ENCODE measurements at regions not wholly inside any gene's neighbourhood (a gene's known extent, or its start where the extent isn't known, plus 50 kb on each side); places are given as distances from the start of the nearest gene placed in this dataset.

DNA sequence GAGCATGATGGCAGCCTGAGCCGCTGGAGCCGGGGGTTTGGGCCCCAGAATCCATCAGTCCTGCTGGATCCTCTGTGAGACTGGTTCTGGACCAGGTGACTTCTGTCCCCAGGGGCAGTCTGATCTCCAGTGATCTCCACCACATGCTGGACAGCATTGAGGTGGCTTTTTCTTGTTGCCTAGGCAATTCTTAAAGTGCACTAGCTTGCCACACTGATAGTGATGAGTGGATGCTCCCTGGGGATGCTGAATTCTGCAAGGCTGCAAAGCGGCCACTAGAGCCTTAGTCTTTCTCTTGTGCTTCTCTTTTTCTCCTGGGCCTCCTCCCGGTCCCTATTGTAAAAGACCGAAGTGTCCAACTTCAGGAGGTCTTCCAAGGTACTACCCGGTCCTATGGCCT is 70.4 kb upstream of the ATP11B start:
- H3K27ac ChIP-seq (ENCODE audit: insufficient read depth, low read length, poor library complexity, severe bottlenecking), result no peak overlapping the region
- no peak for DNase-seq
- no peaks in the 10 kb centered on the region for H3K4me1 ChIP-seq (ENCODE audit: control insufficient read depth, insufficient read depth, low read length, poor library complexity, severe bottlenecking)
- H3K27me3 ChIP-seq (replicated peaks; ENCODE audit: control insufficient read depth, insufficient read depth, low read length, poor library complexity, severe bottlenecking), result no peaks in the 10 kb centered on the region
- H3K4me3 ChIP-seq (ENCODE audit: insufficient read depth, low read depth, low read length, poor library complexity, severe bottlenecking), result no peak overlapping the region
- no peaks in the 10 kb centered on the region for H3K9me3 ChIP-seq (ENCODE audit: control insufficient read depth, low read length)
- H3K36me3 ChIP-seq (ENCODE audit: control insufficient read depth, insufficient read depth, low read length), result no peaks in the 10 kb centered on the region

DNA sequence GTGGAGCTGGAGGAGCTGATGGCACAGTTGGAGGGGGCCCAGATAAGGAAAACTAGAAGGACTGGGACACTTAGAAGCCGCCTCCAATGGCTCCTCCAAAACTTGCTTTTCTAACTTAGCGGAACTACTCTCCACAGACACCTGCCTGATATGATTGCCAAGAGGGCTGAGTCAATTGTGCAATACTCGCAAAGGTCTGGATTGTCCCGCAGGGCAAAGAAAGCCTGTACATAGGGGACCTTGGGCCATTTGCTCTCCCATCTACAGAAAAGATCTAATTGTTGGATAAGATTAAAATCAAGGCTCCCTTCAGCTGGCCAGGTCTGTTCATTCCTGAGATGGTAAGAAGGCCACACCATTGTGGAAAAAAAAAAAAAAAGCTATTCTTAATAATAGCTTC is 69.7 kb upstream of the ATP11B start:
- no peaks in the 10 kb centered on the region for H3K36me3 ChIP-seq (ENCODE audit: control insufficient read depth, insufficient read depth, low read length)
- no peaks in the 10 kb centered on the region for H3K4me1 ChIP-seq (ENCODE audit: control insufficient read depth, insufficient read depth, low read length, poor library complexity, severe bottlenecking)
- H3K27ac ChIP-seq (ENCODE audit: insufficient read depth, low read length, poor library complexity, severe bottlenecking), result no peak overlapping the region
- H3K4me3 ChIP-seq (ENCODE audit: insufficient read depth, low read depth, low read length, poor library complexity, severe bottlenecking), result no peak overlapping the region
- H3K9me3 ChIP-seq (ENCODE audit: control insufficient read depth, low read length), result no peaks in the 10 kb centered on the region
- no peak for DNase-seq
- no peaks in the 10 kb centered on the region for H3K27me3 ChIP-seq (replicated peaks; ENCODE audit: control insufficient read depth, insufficient read depth, low read length, poor library complexity, severe bottlenecking)

DNA sequence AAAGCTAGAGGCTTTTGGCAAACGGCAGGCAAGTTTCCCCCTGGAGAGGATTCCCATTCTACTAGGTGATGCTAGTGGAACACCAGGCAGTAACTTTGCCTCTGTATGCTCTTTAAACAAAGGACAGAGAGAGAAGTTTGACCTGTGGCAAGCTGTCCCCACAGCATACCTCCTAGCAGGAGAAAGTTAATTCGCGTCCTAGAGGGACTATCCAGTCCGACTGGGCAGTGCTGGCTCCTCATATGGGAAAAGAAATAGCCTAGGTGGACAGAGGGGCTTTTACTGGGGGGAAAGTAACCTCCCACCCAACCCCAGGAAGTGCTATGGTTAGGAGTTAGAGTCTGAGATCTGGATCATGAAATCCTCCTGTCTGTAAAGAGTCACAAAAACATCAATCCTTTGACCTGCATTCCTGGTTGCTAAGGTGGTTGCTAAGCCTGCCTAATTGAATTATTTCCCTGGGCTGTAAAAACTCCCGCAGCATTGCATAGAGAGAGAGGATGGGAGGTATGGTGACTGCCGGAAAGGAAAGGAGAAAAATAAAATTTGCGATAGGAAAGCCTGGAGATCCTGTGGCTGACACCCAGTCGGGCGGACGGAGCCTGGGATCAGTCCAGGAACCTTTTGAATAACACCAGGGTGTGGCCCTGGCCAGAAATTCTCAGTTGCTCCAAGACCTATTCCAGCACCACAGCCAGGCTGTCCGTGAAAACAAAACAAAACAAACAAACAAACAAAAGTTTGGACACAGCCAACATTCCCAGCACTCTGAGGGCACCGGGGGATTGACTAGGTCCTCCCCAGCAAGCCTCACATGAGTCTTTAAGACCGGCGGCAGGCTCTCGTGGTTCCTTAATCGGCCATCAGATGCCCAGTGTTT is 67.7 kb upstream of the ATP11B start:
- no peaks in the 10 kb centered on the region for H3K9me3 ChIP-seq (ENCODE audit: control insufficient read depth, low read length)
- no peaks in the 10 kb centered on the region for H3K27me3 ChIP-seq (replicated peaks; ENCODE audit: control insufficient read depth, insufficient read depth, low read length, poor library complexity, severe bottlenecking)
- no peak overlapping the region for H3K27ac ChIP-seq (ENCODE audit: insufficient read depth, low read length, poor library complexity, severe bottlenecking)
- H3K36me3 ChIP-seq (ENCODE audit: control insufficient read depth, insufficient read depth, low read length), result no peaks in the 10 kb centered on the region
- no peak overlapping the region for H3K4me3 ChIP-seq (ENCODE audit: insufficient read depth, low read depth, low read length, poor library complexity, severe bottlenecking)
- DNase-seq, result no peak
- H3K4me1 ChIP-seq (ENCODE audit: control insufficient read depth, insufficient read depth, low read length, poor library complexity, severe bottlenecking), result no peaks in the 10 kb centered on the region

DNA sequence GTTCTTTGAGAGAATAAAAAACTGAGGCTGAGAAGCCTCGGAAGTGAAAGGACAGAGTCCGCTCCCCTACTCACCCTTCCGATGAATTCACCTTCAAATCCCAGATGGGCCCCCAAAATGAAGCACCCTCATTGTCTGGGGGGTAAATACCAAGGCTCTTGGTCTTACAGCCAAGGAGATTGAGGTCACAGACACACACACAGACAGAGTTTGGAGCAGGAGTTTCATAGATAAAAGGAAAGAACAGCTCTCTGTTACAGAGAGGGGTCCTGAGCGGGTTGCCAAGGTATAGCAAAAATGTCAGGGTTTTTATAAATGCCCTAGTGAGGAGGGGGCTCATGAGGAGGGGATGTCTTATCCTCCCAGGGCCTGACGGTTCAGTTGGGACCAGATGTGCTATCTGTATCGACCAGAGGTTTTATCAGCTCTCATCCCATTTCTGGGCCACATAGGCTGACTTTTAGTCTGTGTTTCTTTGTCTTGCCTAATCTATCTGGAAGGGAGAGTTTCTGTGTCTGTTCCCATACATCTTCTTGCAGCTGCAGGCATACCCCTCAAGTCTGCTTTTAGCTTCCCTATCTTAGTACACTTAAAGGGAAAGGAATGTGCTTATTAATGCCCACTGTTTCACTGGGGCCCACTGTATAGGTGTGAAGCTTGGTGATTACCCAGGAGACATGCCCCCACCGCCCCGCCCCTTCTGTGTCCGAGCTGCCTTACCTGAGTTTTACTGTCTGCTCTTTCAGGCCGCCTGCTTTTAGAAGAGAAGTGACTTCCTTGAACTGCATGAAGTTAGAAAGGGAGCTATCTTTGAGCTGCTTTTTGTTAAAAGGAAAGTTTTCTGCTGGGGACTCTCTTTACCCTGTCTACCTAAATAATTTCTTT is 66.8 kb upstream of the ATP11B start:
- no peak for DNase-seq
- Histone ChIP-seq H3K4me3 (ENCODE audit: insufficient read depth, low read depth, low read length, poor library complexity, severe bottlenecking) (no peak overlapping the region), H3K27ac (ENCODE audit: insufficient read depth, low read length, poor library complexity, severe bottlenecking) (no peak overlapping the region)

DNA sequence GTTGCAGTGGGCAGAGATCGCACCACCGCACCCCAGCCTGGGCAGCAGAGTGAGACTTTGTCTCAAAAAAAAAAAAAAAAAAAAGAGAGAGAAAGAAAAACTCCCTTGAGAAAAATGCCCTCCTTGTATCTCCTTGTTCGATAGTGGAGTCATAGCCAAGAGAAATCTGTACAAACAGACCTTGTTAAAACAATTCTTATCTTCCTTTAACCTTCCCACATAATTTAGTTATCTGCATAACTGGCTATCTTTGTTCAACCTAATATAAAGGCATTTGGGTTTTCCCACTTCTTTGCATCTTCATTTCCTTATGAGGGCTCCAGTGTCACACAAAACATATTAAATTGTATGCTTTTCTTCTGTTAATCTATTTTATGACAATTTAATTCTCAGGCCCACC is 65.1 kb upstream of the ATP11B start:
- no peak overlapping the region for H3K4me3 ChIP-seq (ENCODE audit: insufficient read depth, low read depth, low read length, poor library complexity, severe bottlenecking)
- DNase-seq, result no peak
- H3K4me1 ChIP-seq (ENCODE audit: control insufficient read depth, insufficient read depth, low read length, poor library complexity, severe bottlenecking), result no peaks in the 10 kb centered on the region
- H3K9me3 ChIP-seq (ENCODE audit: control insufficient read depth, low read length), result no peaks in the 10 kb centered on the region
- no peaks in the 10 kb centered on the region for H3K36me3 ChIP-seq (ENCODE audit: control insufficient read depth, insufficient read depth, low read length)
- no peak overlapping the region for H3K27ac ChIP-seq (ENCODE audit: insufficient read depth, low read length, poor library complexity, severe bottlenecking)
- H3K27me3 ChIP-seq (replicated peaks; ENCODE audit: control insufficient read depth, insufficient read depth, low read length, poor library complexity, severe bottlenecking), result no peaks in the 10 kb centered on the region

More for the DNA sequence above, 66.8 kb upstream of the ATP11B start:
- no peaks in the 10 kb centered on the region for H3K4me1 ChIP-seq (ENCODE audit: control insufficient read depth, insufficient read depth, low read length, poor library complexity, severe bottlenecking)
- H3K9me3 ChIP-seq (ENCODE audit: control insufficient read depth, low read length), result no peaks in the 10 kb centered on the region
- H3K36me3 ChIP-seq (ENCODE audit: control insufficient read depth, insufficient read depth, low read length), result no peaks in the 10 kb centered on the region
- H3K27me3 ChIP-seq (replicated peaks; ENCODE audit: control insufficient read depth, insufficient read depth, low read length, poor library complexity, severe bottlenecking), result no peaks in the 10 kb centered on the region

DNA sequence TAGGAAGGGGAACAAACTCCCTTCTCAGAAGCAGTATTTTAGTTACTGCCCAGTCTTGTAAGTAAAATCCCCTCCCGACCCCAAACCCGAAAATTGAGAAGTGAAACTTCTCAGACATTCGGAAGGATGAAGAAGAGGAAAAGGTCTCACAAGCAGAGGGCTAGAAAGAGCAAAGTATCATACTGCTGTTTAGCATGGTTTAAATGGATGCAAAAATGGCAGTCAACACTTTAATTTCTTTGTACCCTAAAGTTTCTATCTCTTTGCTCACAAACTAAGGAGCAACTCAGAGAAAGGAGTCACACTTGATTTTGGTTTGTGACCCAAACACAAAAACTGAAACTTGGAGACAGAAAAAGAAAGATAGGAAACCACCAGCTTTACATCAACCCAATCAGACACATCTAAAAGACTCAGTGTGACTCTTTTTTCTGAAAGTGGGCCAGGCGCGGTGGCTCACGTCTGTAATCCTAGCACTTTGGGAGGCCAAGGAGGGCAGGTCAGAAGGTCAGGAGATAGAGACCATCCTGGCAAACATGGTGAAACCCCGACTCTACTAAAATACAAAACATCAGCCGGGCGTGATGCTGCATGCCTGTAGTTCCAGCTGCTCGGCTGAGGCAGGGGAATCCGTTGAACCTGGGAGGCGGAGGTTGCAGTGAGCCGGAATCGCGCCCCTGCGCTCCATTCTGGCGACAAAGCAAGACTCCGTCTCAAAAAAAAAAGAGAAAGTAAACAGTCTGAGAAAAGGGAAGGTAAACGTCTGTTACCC is 63.2 kb upstream of the ATP11B start:
- Histone ChIP-seq H3K27ac (ENCODE audit: insufficient read depth, low read length, poor library complexity, severe bottlenecking) (no peak overlapping the region), H3K4me1 (ENCODE audit: control insufficient read depth, insufficient read depth, low read length, poor library complexity, severe bottlenecking) (no peaks in the 10 kb centered on the region), H3K4me3 (ENCODE audit: insufficient read depth, low read depth, low read length, poor library complexity, severe bottlenecking) (no peak overlapping the region), H3K9me3 (ENCODE audit: control insufficient read depth, low read length) (no peaks in the 10 kb centered on the region), H3K27me3 (replicated peaks; ENCODE audit: control insufficient read depth, insufficient read depth, low read length, poor library complexity, severe bottlenecking) (no peaks in the 10 kb centered on the region), H3K36me3 (ENCODE audit: control insufficient read depth, insufficient read depth, low read length) (no peaks in the 10 kb centered on the region)
- DNase-seq, result no peak

DNA sequence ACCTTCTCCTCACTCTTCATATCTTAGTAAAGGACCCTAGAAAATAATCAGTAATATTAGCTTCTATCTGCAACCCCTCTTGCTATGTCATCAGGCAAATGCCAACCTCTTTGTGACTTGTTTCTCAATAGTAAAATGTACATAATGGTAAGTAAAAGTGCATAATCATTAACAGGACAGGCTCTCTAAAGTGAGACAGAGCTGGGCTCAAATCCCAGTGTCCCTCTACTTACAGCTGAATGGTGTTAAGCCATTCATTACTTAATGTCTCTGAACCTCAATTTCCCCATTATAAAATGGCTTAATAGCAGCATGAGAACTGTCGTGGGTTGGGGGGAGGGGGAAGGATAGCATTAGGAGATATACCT is 62.6 kb upstream of the ATP11B start:
- Histone ChIP-seq H3K36me3 (ENCODE audit: control insufficient read depth, insufficient read depth, low read length) (no peaks in the 10 kb centered on the region), H3K27me3 (replicated peaks; ENCODE audit: control insufficient read depth, insufficient read depth, low read length, poor library complexity, severe bottlenecking) (no peaks in the 10 kb centered on the region), H3K27ac (ENCODE audit: insufficient read depth, low read length, poor library complexity, severe bottlenecking) (no peak overlapping the region), H3K4me3 (ENCODE audit: insufficient read depth, low read depth, low read length, poor library complexity, severe bottlenecking) (no peak overlapping the region), H3K9me3 (ENCODE audit: control insufficient read depth, low read length) (no peaks in the 10 kb centered on the region), H3K4me1 (ENCODE audit: control insufficient read depth, insufficient read depth, low read length, poor library complexity, severe bottlenecking) (no peaks in the 10 kb centered on the region)
- DNase-seq, result no peak

DNA sequence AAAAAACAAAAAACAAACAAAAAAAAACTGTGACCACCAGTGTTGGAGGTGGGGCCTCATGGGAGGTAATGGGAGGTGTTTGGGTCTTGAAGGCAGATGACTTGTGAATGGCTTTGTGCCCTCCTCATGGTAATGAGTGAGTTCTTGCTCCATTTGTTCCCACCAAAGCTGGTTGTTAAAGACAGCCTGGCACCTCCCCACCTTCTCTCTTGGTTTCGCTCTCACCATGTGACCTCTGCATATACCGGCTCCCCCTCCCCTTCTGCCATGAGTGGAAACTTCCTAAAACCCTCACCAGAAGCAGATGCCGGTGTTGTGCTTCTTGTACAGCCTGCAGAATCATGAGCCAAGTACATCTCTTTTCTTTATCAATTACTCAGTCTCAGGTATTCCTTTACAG is 61.5 kb upstream of the ATP11B start:
- no peaks in the 10 kb centered on the region for H3K9me3 ChIP-seq (ENCODE audit: control insufficient read depth, low read length)
- H3K36me3 ChIP-seq (ENCODE audit: control insufficient read depth, insufficient read depth, low read length), result no peaks in the 10 kb centered on the region
- no peaks in the 10 kb centered on the region for H3K4me1 ChIP-seq (ENCODE audit: control insufficient read depth, insufficient read depth, low read length, poor library complexity, severe bottlenecking)
- H3K4me3 ChIP-seq (ENCODE audit: insufficient read depth, low read depth, low read length, poor library complexity, severe bottlenecking), result no peak overlapping the region
- no peak for DNase-seq
- H3K27ac ChIP-seq (ENCODE audit: insufficient read depth, low read length, poor library complexity, severe bottlenecking), result no peak overlapping the region
- no peaks in the 10 kb centered on the region for H3K27me3 ChIP-seq (replicated peaks; ENCODE audit: control insufficient read depth, insufficient read depth, low read length, poor library complexity, severe bottlenecking)

DNA sequence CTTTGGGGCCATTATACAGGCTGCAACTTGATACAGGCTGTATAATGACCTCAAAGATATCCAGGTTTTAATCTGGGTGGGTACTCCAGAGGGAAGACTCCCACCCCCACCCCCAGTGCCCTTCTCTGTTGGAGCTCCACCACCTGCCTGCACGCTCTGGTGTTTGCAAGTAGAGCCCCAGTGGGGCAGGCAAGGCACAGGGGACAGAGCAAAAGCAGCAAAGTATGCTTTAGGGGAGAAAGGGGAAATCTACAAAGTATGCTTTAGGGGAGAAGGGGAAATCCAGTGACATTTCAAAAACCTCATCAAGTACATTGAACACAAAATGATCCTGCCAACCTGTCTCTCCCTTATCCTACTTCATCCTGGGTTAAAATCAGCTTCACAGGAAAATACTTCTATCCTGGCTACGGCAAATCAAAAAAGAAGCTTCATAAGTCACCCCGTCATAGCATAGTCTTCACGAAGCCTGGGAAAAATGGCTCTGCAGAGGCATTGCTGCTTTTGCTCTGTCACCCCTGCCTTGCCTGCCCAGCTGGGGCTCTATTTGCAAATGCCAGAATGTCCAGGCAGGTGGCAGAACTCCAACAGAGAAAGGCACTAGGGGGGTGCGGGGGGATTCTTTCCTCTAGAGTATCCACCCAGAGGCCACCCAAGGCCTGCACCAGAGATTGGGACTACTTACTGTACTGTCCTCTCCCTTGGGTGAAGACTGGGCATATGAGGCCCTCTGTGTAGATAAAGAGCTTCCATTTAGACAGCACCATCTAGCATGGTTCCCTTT is 60.9 kb upstream of the ATP11B start:
- no peak for DNase-seq
- H3K9me3 ChIP-seq (ENCODE audit: control insufficient read depth, low read length), result no peaks in the 10 kb centered on the region
- H3K36me3 ChIP-seq (ENCODE audit: control insufficient read depth, insufficient read depth, low read length), result no peaks in the 10 kb centered on the region
- H3K4me1 ChIP-seq (ENCODE audit: control insufficient read depth, insufficient read depth, low read length, poor library complexity, severe bottlenecking), result no peaks in the 10 kb centered on the region
- H3K27me3 ChIP-seq (replicated peaks; ENCODE audit: control insufficient read depth, insufficient read depth, low read length, poor library complexity, severe bottlenecking), result no peaks in the 10 kb centered on the region
- H3K4me3 ChIP-seq (ENCODE audit: insufficient read depth, low read depth, low read length, poor library complexity, severe bottlenecking), result no peak overlapping the region
- H3K27ac ChIP-seq (ENCODE audit: insufficient read depth, low read length, poor library complexity, severe bottlenecking), result no peak overlapping the region
